Endothelial cell of umbilical vein (primary cell): ENCODE measurements at regions not wholly inside any gene's neighbourhood (a gene's known extent, or its start where the extent isn't known, plus 50 kb on each side); places are given as distances from the start of the nearest gene placed in this dataset.

ENCODE experiments used
- BruUV-seq: library from RNA; stranded (reverse); fragments of 400-500 nt; replicated peaks from 2 replicates; lab custom pipeline; 2021; lab: Mats Ljungman, UMichigan
- CTCF ChIA-PET: fragments of 300-600, 350-600 bp; sonication (Branson Sonifier 250); formaldehyde crosslinking; loops from one replicate; lab custom pipeline; 2021; ENCODE audit warnings: antibody characterized with exemption, inconsistent platforms; lab: Charles Lee
- POLR2A ChIA-PET: fragments of 300-600, 350-600 bp; sonication (Branson Sonifier 250); formaldehyde crosslinking; loops from one replicate; lab custom pipeline; 2021; ENCODE audit warnings: antibody characterized with exemption, inconsistent platforms; lab: Charles Lee
- DNase-seq: peaks from one replicate; pipeline ENCODE4 v3.0.0-alpha.2; 2011; ENCODE audit warnings: low read depth, low spot score
- FAIRE-seq: peaks from 2 replicates; lab custom pipeline; 2011; peaks lifted over from hg19 to GRCh38; lab: Jason Lieb, UNC
- H2AFZ ChIP-seq: 2 replicates; pipeline ENCODE4 v1.6.0; 2012; ENCODE audit warnings: low read depth, low read length, control low read depth, inconsistent platforms
- H3K27ac ChIP-seq: 2 replicates; pipeline ENCODE4 v1.5.1; 2011; ENCODE audit warnings: low read depth, mild to moderate bottlenecking, control low read depth, low read length, moderate library complexity; ENCODE audit not compliant: insufficient read depth
- H3K27me3 ChIP-seq, 2 experiments: 2 replicates each; pipeline versions ENCODE4 v1.6.0 to v1.6.1; 2011; ENCODE audit warnings: low read length in 2 of 2, mixed read lengths in 1 of 2; ENCODE audit not compliant: control insufficient read depth in 2 of 2, insufficient read depth in 2 of 2
- H3K36me3 ChIP-seq, 2 experiments: 2 replicates in 1 of 2; 3 replicates in 1 of 2; pipeline ENCODE4 v1.5.1; 2011; ENCODE audit warnings: low read length in 2 of 2, mild to moderate bottlenecking in 1 of 2, moderate library complexity in 1 of 2; ENCODE audit not compliant: control insufficient read depth in 2 of 2, insufficient read depth in 2 of 2; ENCODE audit errors: extremely low read depth in 1 of 2
- H3K4me1 ChIP-seq: 3 replicates; pipeline ENCODE4 v1.5.1; 2011; ENCODE audit warnings: mild to moderate bottlenecking, low read length; ENCODE audit not compliant: control insufficient read depth, insufficient read depth; ENCODE audit errors: extremely low read depth
- H3K4me2 ChIP-seq: 2 replicates; pipeline ENCODE4 v1.6.1; 2011; ENCODE audit warnings: low read length, control low read depth, mixed read lengths; ENCODE audit not compliant: insufficient read depth
- H3K4me3 ChIP-seq, 3 experiments: fragments of 200-600 bp in 1 of 3; sonication (generic), shearing (Covaris generic) in 1 of 3; replicated peaks in 1 of 3; 2 replicates each; pipeline ENCODE4 v1.5.1; 2011 to 2016; ENCODE audit warnings: control low read depth in 3 of 3, low read length in 3 of 3, mild to moderate bottlenecking in 2 of 3, inconsistent platforms in 1 of 3, low read depth in 1 of 3, moderate library complexity in 1 of 3; ENCODE audit not compliant: insufficient read depth in 1 of 3
- H3K79me2 ChIP-seq: 2 replicates; pipeline ENCODE4 v1.6.0; 2012; ENCODE audit warnings: low read length, inconsistent platforms; ENCODE audit not compliant: control insufficient read depth, insufficient read depth
- H3K9ac ChIP-seq: replicated peaks from 2 replicates; pipeline ENCODE3; 2011; ENCODE audit warnings: low read length, control low read depth; ENCODE audit not compliant: insufficient read depth; ENCODE audit errors: extremely low read depth
- H3K9me1 ChIP-seq: replicated peaks from 3 replicates; pipeline ENCODE4 v1.6.0; 2011; ENCODE audit warnings: mild to moderate bottlenecking, low read length; ENCODE audit not compliant: control insufficient read depth, insufficient read depth; ENCODE audit errors: extremely low read depth
- H3K9me3 ChIP-seq: replicated peaks from 2 replicates; pipeline ENCODE4 v1.5.1; 2012; ENCODE audit warnings: low read length, inconsistent platforms; ENCODE audit not compliant: control insufficient read depth, insufficient read depth
- H4K20me1 ChIP-seq: replicated peaks from 2 replicates; pipeline ENCODE3; 2011; ENCODE audit warnings: mild to moderate bottlenecking, low read length; ENCODE audit not compliant: control insufficient read depth, insufficient read depth; ENCODE audit errors: extremely low read depth
- GATA2 ChIP-seq: IDR thresholded peaks from 2 replicates; pipeline ENCODE4 v1.7.0; 2011; ENCODE audit warnings: low read depth, mild to moderate bottlenecking, moderate library complexity, mixed read lengths, low read length; ENCODE audit not compliant: insufficient read length, insufficient read depth
- MAX ChIP-seq: IDR thresholded peaks from 2 replicates; pipeline ENCODE4 v1.6.1; 2011; ENCODE audit not compliant: insufficient read depth, insufficient read length
- dilution Hi-C: fragments of 300-500 bp; cut with MboI; formaldehyde crosslinking; loops from one replicate; pipeline ENCODE4 v1.15.0; 2019; ENCODE audit warnings: low sequenced_read_pairs; ENCODE audit not compliant: extremely low pct_ligation_motif_present
- intact Hi-C: fragments of 100-400 bp; cut with micrococcal nuclease; formaldehyde crosslinking; loops from one replicate; pipeline ENCODE4 v1.10.0; 2022
- TF ChIP-seq, protein P1 (sequence below), 2 donors: IDR thresholded peaks; 1 replicate in 1 of 2; 2 replicates in 1 of 2; pipeline ENCODE4 v1.5.1; 2011; ENCODE audit warnings: low read length in 2 of 2, mild to moderate bottlenecking in 2 of 2, moderate library complexity in 2 of 2, control low read depth in 1 of 2, inconsistent platforms in 1 of 2, low read depth in 1 of 2; ENCODE audit not compliant: insufficient read depth in 1 of 2; ENCODE audit errors: extremely low read depth in 1 of 2

- POLR2A ChIA-PET: no interaction called here
- no peaks in the 10 kb centered on the region for H3K4me1 ChIP-seq
- FAIRE-seq (no peak), DNase-seq (peak; percentile 32)
- no peaks in the 10 kb centered on the region for H3K27me3 ChIP-seq
- H3K9ac ChIP-seq: no peak overlapping the region
- CTCF ChIA-PET: interaction anchor here (0.6 to 1.9 kb wide), 15 partner anchors 9 to 1796 kb away, joined by 3 to 41 read pairs (median 3); no protein-coding TSS in a partner anchor
- H3K27ac ChIP-seq: no peak overlapping the region
- dilution Hi-C loops (no loop called here), intact Hi-C loops (loop anchor here (1.0 to 5.0 kb wide), 3 partner anchors 423 to 1754 kb away; no protein-coding TSS in a partner anchor)
- H2AFZ ChIP-seq: no peak overlapping the region
- no peaks in the 10 kb centered on the region for H3K9me3 ChIP-seq
- no peak overlapping the region for H3K4me3 ChIP-seq
- BruUV-seq: no TSS peak
- no peaks in the 10 kb centered on the region for H3K79me2 ChIP-seq
- H4K20me1 ChIP-seq: no peaks in the 10 kb centered on the region
- no peak overlapping the region for H3K4me2 ChIP-seq
- no peaks in the 10 kb centered on the region for H3K9me1 ChIP-seq
- TF ChIP-seq GATA2: no peak
- TF ChIP-seq, protein P1, sequence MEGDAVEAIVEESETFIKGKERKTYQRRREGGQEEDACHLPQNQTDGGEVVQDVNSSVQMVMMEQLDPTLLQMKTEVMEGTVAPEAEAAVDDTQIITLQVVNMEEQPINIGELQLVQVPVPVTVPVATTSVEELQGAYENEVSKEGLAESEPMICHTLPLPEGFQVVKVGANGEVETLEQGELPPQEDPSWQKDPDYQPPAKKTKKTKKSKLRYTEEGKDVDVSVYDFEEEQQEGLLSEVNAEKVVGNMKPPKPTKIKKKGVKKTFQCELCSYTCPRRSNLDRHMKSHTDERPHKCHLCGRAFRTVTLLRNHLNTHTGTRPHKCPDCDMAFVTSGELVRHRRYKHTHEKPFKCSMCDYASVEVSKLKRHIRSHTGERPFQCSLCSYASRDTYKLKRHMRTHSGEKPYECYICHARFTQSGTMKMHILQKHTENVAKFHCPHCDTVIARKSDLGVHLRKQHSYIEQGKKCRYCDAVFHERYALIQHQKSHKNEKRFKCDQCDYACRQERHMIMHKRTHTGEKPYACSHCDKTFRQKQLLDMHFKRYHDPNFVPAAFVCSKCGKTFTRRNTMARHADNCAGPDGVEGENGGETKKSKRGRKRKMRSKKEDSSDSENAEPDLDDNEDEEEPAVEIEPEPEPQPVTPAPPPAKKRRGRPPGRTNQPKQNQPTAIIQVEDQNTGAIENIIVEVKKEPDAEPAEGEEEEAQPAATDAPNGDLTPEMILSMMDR (IDR thresholded peaks at IDR 0.05; ENCODE audit: extremely low read depth in 1 of 2, insufficient read depth in 1 of 2, low read depth in 1 of 2, low read length in 2 of 2): peak; percentile 8 to 18
- no peaks in the 10 kb centered on the region for H3K36me3 ChIP-seq
Observed at GRCh38 chr2:33673937-33674336, 74.8 kb upstream of the FAM98A start.

DNA sequence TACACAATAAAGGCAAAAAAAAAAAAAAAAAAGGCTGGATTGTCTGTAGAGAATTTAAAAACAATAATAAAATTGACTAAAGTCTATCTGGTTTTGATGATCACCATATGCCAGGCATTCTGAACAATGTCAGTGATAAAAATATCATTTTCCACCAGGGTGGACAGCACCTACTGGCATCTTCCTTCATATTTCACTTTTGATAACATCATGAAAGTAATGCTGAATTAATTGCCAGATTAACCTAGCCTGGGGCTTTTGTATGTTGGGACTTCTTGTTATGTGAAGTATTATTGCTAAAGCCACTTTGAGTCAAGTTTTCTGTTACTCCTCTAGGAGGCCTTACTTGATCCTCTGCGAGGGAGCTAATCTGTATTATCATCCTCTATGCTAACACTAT, 73.8 kb upstream of the FAM98A start:
- FAIRE-seq: no peak

More for the DNA sequence above, 73.8 kb upstream of the FAM98A start:
- no peak overlapping the region for H3K4me3 ChIP-seq
- dilution Hi-C loops: no loop called here
- BruUV-seq: no TSS peak
- H3K79me2 ChIP-seq: no peaks in the 10 kb centered on the region
- no peaks in the 10 kb centered on the region for H3K9me1 ChIP-seq
- no peak for DNase-seq
- H3K9me3 ChIP-seq: no peaks in the 10 kb centered on the region
- no peaks in the 10 kb centered on the region for H4K20me1 ChIP-seq
- POLR2A ChIA-PET: no interaction called here
- no peaks in the 10 kb centered on the region for H3K36me3 ChIP-seq
- no peak overlapping the region for H2AFZ ChIP-seq
- H3K4me1 ChIP-seq: no peaks in the 10 kb centered on the region
- intact Hi-C loops: loop anchor here (5.0 kb wide), 1 partner anchor 424 kb away; no protein-coding TSS in a partner anchor
- no peak overlapping the region for H3K9ac ChIP-seq
- no peaks in the 10 kb centered on the region for H3K27me3 ChIP-seq
- no peak overlapping the region for H3K27ac ChIP-seq
- TF ChIP-seq MAX: no peak
- H3K4me2 ChIP-seq: no peak overlapping the region
- CTCF ChIA-PET: interaction anchor here (1.2 to 1.9 kb wide), 2 partner anchors 9 to 1756 kb away, joined by 3 to 10 read pairs; no protein-coding TSS in a partner anchor
